GM04504 (cell line): ENCODE measurements at regions not wholly inside any gene's neighbourhood (a gene's known extent, or its start where the extent isn't known, plus 50 kb on each side); places are given as distances from the start of the nearest gene placed in this dataset.
"Not testable (repeated sequence)": the region's sequence is repeated elsewhere in the genome, so short reads cannot be mapped to it uniquely, and the experiment has no call there.

Experiments used
- DNase-seq: peaks from one replicate; pipeline ENCODE4 v3.0.0-alpha.2; 2012; ENCODE audit warnings: low read depth

GRCh38 chr21:36207577-36208320 is 51.1 kb downstream of the DOP1B start:
- no peak for DNase-seq

DNA sequence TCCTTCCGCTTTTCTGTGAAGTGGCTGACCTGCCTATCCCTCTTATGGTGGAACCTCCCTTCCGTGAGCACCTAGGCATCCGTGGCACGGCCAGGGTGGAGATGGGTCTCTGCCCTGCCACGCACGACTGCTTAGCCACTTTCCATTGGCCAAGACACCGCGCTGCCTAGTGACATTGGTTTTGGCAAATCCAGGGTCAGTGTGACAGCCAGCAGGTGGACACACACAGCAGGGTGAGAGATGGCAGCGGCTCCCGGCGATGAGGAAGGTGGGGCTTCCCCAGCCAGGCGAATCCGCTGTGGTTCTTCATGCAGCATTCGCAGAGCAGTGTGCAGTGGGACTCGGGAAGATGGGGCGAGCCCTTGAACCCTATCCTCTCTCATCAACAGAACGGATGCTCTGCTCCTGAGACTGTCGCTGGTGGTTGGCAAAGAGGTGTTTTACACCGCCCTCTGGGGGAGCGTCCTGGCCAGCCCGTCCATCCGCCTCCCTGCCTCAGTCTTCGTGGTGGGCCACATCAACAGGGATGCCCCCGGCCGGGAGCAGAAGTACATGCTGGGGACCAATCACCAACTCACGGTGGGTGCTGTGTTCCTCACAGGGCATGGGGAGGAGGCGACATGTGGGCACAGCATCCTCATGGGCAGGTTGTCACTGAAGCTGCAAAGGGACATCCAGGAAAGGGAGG is 51.8 kb downstream of the DOP1B start:
- DNase-seq: no peak

GRCh38 chr21:36209626-36210171 is 53.1 kb downstream of the DOP1B start:
- DNase-seq: peak; percentile 38

GRCh38 chr21:36210779-36211659 is 54.4 kb downstream of the DOP1B start:
- DNase-seq: no peak

- peak; percentile 47 for DNase-seq
These were observed 55.3 kb downstream of the DOP1B start for GRCh38 chr21:36211660-36212512.

- DNase-seq: no peak
These were observed 55.8 kb downstream of the DOP1B start for GRCh38 chr21:36212513-36212780.

DNA sequence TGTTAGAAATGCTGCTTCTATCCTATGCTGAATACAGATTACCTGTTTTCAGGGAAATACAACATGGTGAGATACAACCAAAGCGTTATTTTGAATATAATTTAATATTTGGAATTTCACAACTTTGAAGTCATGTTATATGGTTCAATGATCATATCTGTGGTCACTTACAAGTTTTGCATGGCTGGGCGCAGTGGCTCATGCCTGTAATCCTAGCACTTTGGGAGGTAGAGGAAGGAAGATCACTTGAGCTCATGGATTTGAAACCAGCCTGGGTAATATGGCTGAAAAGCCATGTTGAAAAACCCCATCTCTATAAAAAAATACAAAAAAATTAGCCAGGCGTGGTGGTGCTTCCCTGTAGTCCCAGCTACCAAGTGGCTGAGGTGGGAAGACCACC is 57.9 kb downstream of the DOP1B start:
- DNase-seq: no peak

- DNase-seq: no peak
These were observed 61.1 kb downstream of the DOP1B start for GRCh38 chr21:36217743-36218142.

GRCh38 chr21:36218691-36219090 is 62.1 kb downstream of the DOP1B start:
- no peak for DNase-seq

GRCh38 chr21:36223451-36223850 is 66.8 kb downstream of the DOP1B start:
- no peak for DNase-seq

GRCh38 chr21:36229181-36229580 is 72.6 kb downstream of the DOP1B start:
- no peak for DNase-seq

- DNase-seq: not testable (repeated sequence)
These were observed 74.8 kb downstream of the DOP1B start for GRCh38 chr21:36231444-36231843.

DNA sequence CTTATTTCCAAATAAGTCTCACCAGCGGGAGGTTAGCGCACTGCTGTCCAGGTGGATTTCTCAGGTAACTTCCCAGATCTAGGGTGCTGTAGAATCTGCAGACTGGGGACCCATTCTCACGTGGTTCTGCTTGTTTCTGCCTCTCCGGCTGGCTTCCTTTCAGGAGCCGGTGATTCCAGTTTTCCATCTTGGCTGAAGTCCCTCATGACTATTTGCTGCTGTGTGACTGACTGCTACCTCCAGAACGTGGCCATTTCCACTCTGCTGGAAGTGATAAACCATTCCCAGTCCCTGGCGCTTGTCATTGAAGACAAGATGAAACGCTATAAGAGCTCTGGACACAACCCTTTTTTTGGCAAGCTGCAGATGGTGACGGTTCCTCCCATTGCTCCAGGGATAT is 76.0 kb downstream of the DOP1B start:
- no peak for DNase-seq

DNA sequence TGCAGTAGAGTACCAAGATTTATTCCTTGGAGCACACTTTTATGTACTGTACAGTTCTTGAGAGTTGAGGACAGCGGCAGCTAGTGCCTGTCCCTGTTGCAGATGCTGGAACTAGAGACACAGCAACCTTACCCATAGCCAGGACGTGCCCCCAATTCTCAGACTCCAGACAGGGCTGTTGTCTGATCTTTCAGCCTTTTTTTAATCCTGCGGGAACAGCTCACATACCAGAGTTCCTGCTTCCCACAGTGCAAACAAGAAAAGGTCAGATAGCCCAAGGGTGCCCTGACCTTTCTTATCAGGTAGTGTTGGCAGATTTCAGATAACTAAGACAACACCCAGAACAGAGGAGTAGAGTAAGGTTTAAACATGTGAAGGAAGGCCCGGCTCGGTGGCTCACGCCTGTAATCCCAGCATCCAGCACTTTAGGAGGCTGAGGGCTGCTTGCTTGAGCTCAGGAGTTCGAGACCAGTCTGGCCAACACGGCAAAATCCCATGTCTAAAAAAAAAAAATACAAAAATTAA is 78.5 kb downstream of the DOP1B start:
- DNase-seq: no peak

DNA sequence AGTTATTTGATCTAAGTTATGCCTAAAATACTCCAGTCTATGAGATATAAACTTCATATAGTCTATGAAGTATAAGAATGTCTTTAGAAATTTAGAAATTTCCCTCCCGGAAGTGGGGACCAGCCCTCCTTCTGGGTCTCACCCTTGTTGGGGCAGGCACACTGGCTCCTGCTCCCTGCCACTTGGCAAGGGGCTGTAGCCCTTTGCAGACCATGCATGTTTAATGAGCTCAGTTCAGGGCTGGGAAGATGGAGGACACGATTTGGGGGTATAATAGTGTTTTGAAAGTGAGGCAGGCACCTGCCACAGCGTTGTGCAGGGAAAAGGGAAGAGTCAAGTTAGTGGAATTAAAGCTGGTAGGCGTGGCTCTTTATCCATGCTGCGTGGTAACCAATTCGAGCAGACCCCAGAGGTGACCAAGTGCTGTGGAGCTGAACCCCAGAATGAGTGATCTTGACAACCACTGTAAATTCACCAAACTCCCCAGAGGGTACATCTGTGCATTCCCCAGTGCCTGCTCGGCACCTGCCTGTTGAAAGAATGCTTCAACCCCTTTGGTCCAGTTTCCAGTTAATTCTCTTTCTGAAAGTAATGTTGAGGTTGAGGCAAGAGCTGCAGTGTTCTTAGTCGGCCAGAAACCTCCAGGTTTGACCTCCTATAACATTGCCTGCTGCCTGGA is 79.6 kb downstream of the DOP1B start:
- no peak for DNase-seq

- DNase-seq: no peak
These were observed 80.8 kb downstream of the DOP1B start for GRCh38 chr21:36237441-36237840.

DNA sequence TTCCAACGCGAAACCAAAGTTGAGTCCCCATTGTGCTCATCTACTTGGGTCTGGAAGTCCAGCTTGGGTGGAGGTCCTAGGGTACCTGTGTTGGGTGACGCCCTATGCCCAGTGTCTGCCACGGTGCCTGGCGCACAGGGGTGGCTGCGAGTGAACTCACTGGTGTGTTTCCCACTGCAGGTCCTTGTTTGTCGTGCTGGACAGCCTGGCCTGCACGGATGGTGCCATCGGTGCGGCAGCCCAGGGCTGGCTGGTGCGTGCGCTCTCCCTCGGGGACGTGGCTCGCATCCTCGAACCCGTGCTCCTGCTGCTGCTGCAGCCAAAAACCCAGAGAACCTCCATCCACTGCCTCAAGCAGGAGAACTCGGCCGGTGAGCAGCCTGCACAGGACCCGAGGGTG is 80.4 kb upstream of the MORC3 start:
- no peak for DNase-seq

DNA sequence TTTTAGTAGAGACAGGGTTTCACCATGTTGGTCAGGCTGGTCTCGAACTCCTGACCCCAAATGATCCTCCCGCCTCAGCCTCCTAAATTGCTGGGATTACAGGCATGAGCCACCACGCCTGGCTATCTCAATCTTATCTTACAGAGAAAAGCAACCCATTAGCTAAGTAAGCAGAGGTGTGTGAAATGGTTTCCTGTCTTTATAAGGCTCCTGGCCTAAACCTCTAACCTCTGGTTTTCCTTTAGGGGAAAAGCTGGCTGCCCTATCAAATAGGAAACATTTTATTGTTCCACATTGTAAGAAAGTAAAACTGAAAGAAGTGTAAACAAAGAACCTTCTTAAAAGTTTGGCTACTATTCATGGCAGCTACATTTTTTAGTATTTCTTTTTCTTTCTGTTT is 78.3 kb upstream of the MORC3 start:
- DNase-seq: no peak

- DNase-seq: no peak
These were observed 74.9 kb upstream of the MORC3 start for GRCh38 chr21:36245115-36245514.

- no peak for DNase-seq
These were observed 74.3 kb upstream of the MORC3 start for GRCh38 chr21:36245649-36246048.

- no peak for DNase-seq
These were observed 73.8 kb upstream of the MORC3 start for GRCh38 chr21:36246080-36246631.
